HCT116 (cell line): ENCODE measurements at regions not wholly inside any gene's neighbourhood (a gene's known extent, or its start where the extent isn't known, plus 50 kb on each side); places are given as distances from the start of the nearest gene placed in this dataset.

Source experiments
- CBX3 ChIP-seq: IDR thresholded peaks from 2 replicates; pipeline ENCODE4 v1.6.1; 2012; ENCODE audit warnings: low read depth
- EGR1 ChIP-seq: IDR thresholded peaks from 2 replicates; pipeline ENCODE4 v1.6.1; 2012; ENCODE audit warnings: low read depth
- EZH2 ChIP-seq: fragments of 200-600 bp; sonication (generic); IDR thresholded peaks from 2 replicates; pipeline ENCODE4 v1.6.1; 2017; ENCODE audit warnings: antibody characterized with exemption, mixed run types
- EZH2phosphoT487 ChIP-seq: fragments of 200-600 bp; IDR thresholded peaks from 2 replicates; pipeline ENCODE4 v1.6.1; 2018; ENCODE audit warnings: antibody characterized with exemption, borderline replicate concordance
- POLR2A ChIP-seq: IDR thresholded peaks from 2 replicates; pipeline ENCODE4 v1.7.0; 2011; ENCODE audit warnings: borderline replicate concordance; ENCODE audit not compliant: insufficient read depth, insufficient read length; ENCODE audit errors: extremely low read depth
- SIN3A ChIP-seq: IDR thresholded peaks from 2 replicates; pipeline ENCODE4 v1.6.1; 2012; ENCODE audit warnings: low read depth
- YY1 ChIP-seq: IDR thresholded peaks from 2 replicates; pipeline ENCODE4 v1.6.1; 2011; ENCODE audit warnings: low read length, low read depth, moderate library complexity, mild to moderate bottlenecking; ENCODE audit not compliant: insufficient replicate concordance; ENCODE audit errors: extremely low read depth
- TF ChIP-seq, protein P1 (sequence below), 3 experiments: fragments of 200-600 bp in 1 of 3; sonication (generic) in 1 of 3; IDR thresholded peaks in 2 of 3; conservative IDR thresholded peaks in 1 of 3; 2 replicates each; pipeline ENCODE4 v1.5.1; 2012 to 2017; ENCODE audit warnings: low read depth in 2 of 3, low read length in 2 of 3, antibody characterized with exemption in 1 of 3, borderline replicate concordance in 1 of 3, control low read depth in 1 of 3, mild to moderate bottlenecking in 1 of 3, mixed read lengths in 1 of 3, mixed run types in 1 of 3, moderate library complexity in 1 of 3; ENCODE audit not compliant: insufficient read depth in 1 of 3
- TF ChIP-seq, protein P2 (sequence below): IDR thresholded peaks from 2 replicates; pipeline ENCODE4 v1.6.1; 2012
- TF ChIP-seq, protein P3 (sequence below): IDR thresholded peaks from 2 replicates; pipeline ENCODE4 v1.6.1; 2012; ENCODE audit warnings: low read depth
- TF ChIP-seq, protein P4 (sequence below): IDR thresholded peaks from 2 replicates; pipeline ENCODE4 v1.6.1; 2012

DNA sequence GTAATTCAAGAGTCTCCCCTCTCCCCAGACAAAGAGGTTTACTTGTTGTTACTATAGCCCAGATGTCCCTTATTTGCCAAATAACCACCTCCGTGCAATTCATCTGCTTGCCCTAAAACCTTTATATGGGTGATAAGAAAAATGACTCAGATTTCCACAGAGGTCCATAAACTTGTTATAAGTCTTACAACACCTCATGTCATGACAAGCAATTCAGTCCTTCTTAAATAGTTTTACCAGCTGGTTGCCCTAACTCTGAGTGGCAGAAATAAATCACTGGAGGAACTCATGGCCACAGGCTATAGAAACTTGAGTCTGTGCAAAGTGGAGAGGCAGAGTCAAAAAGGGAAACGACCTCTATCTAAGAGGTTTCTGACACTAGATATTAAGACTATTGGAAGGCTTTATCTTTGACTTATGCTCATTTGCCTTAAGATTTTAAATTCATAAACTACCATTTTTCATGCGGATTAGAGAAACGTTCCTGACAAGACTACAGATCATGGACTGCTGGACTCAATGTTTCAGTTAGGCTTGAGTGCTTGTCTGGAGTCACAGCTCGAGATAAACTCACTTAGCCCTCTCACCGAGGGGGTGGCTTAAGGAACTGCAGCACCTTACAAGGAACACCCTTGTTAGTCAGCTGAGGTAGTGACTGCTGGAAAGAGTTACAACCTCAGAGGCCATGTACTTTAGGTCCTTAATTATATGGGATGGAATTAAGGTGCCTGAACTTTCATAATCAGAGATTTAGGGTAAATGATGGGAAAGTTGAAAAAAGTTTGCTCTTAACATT lies 662.5 kb upstream of the USP24 start:
- TF ChIP-seq, protein P1, sequence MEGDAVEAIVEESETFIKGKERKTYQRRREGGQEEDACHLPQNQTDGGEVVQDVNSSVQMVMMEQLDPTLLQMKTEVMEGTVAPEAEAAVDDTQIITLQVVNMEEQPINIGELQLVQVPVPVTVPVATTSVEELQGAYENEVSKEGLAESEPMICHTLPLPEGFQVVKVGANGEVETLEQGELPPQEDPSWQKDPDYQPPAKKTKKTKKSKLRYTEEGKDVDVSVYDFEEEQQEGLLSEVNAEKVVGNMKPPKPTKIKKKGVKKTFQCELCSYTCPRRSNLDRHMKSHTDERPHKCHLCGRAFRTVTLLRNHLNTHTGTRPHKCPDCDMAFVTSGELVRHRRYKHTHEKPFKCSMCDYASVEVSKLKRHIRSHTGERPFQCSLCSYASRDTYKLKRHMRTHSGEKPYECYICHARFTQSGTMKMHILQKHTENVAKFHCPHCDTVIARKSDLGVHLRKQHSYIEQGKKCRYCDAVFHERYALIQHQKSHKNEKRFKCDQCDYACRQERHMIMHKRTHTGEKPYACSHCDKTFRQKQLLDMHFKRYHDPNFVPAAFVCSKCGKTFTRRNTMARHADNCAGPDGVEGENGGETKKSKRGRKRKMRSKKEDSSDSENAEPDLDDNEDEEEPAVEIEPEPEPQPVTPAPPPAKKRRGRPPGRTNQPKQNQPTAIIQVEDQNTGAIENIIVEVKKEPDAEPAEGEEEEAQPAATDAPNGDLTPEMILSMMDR (IDR thresholded peaks at IDR 0.05 in 2 of 3, conservative IDR thresholded peaks at IDR 0.05 in 1 of 3; ENCODE audit: borderline replicate concordance in 1 of 3, insufficient read depth in 1 of 3, low read depth in 2 of 3, low read length in 2 of 3), result no peak
- TF ChIP-seq SIN3A (no peak), EZH2 (no peak), EZH2phosphoT487 (no peak), CBX3 (no peak), POLR2A (no peak), YY1 (no peak), EGR1 (no peak)
- TF ChIP-seq, protein P2, sequence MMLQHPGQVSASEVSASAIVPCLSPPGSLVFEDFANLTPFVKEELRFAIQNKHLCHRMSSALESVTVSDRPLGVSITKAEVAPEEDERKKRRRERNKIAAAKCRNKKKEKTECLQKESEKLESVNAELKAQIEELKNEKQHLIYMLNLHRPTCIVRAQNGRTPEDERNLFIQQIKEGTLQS, result no peak
- TF ChIP-seq, protein P3, sequence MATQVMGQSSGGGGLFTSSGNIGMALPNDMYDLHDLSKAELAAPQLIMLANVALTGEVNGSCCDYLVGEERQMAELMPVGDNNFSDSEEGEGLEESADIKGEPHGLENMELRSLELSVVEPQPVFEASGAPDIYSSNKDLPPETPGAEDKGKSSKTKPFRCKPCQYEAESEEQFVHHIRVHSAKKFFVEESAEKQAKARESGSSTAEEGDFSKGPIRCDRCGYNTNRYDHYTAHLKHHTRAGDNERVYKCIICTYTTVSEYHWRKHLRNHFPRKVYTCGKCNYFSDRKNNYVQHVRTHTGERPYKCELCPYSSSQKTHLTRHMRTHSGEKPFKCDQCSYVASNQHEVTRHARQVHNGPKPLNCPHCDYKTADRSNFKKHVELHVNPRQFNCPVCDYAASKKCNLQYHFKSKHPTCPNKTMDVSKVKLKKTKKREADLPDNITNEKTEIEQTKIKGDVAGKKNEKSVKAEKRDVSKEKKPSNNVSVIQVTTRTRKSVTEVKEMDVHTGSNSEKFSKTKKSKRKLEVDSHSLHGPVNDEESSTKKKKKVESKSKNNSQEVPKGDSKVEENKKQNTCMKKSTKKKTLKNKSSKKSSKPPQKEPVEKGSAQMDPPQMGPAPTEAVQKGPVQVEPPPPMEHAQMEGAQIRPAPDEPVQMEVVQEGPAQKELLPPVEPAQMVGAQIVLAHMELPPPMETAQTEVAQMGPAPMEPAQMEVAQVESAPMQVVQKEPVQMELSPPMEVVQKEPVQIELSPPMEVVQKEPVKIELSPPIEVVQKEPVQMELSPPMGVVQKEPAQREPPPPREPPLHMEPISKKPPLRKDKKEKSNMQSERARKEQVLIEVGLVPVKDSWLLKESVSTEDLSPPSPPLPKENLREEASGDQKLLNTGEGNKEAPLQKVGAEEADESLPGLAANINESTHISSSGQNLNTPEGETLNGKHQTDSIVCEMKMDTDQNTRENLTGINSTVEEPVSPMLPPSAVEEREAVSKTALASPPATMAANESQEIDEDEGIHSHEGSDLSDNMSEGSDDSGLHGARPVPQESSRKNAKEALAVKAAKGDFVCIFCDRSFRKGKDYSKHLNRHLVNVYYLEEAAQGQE, result no peak
- TF ChIP-seq, protein P4, sequence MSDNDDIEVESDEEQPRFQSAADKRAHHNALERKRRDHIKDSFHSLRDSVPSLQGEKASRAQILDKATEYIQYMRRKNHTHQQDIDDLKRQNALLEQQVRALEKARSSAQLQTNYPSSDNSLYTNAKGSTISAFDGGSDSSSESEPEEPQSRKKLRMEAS, result no peak
